A549 (cell line): ENCODE measurements at regions not wholly inside any gene's neighbourhood (a gene's known extent, or its start where the extent isn't known, plus 50 kb on each side); places are given as distances from the start of the nearest gene placed in this dataset.

Experiments
- ATAC-seq, 2 experiments: fragments of 200-7000 bp in 1 of 2; fragments of >200 bp in 1 of 2; cut with Nextera tagmentation in 1 of 2; cut with Tn5 transposase in 1 of 2; 3 replicates each; pipeline versions ENCODE4 v1.8.0 to v1.9.1; 2018 to 2020; ENCODE audit warnings: mild to moderate bottlenecking in 1 of 2, moderate library complexity in 1 of 2
- CTCF ChIA-PET: fragments of 300-600 bp; sonication (Branson Sonifier 250); formaldehyde crosslinking; extraction: SDS; loops from one replicate; lab custom pipeline; 2021; ENCODE audit warnings: antibody characterized with exemption, inconsistent platforms; lab: Yijun Ruan, JAX
- POLR2A ChIA-PET: fragments of 350-600 bp; formaldehyde crosslinking; extraction: SDS; loops from one replicate; lab custom pipeline; 2021; ENCODE audit warnings: antibody characterized with exemption, inconsistent platforms; lab: Yijun Ruan, JAX
- DNase-seq, 2 experiments: peaks; one replicate each; pipeline versions ENCODE4 v3.0.0 to v3.0.0-alpha.2; 2011 to 2016; ENCODE audit warnings: low read depth in 1 of 2, low spot score in 1 of 2
- FAIRE-seq: peaks from 2 replicates; lab custom pipeline; 2011; peaks lifted over from hg19 to GRCh38; lab: Jason Lieb, UNC
- H3K27ac ChIP-seq, 2 experiments: fragments of >200 bp; sonication (Bioruptor Twin); formaldehyde crosslinking; 3 replicates each; pipeline ENCODE4 v1.5.1; 2016 to 2017
- H3K4me1 ChIP-seq: fragments of >200 bp; sonication (Bioruptor Twin); formaldehyde crosslinking; 3 replicates; pipeline ENCODE4 v1.6.1; 2016
- H3K4me2 ChIP-seq: fragments of >200 bp; sonication (Bioruptor Twin); formaldehyde crosslinking; 3 replicates; pipeline ENCODE4 v1.6.1; 2016
- H3K4me3 ChIP-seq: fragments of >200 bp; sonication (Bioruptor Twin); formaldehyde crosslinking; 3 replicates; pipeline ENCODE4 v1.5.1; 2016
- H3K9me3 ChIP-seq: fragments of >200 bp; sonication (Bioruptor Twin); formaldehyde crosslinking; 3 replicates; pipeline ENCODE4 v1.6.1; 2016
- CEBPB ChIP-seq, 2 experiments: fragments of >200 bp in 1 of 2; sonication (Bioruptor Twin) in 1 of 2; formaldehyde crosslinking in 1 of 2; IDR thresholded peaks; 2 replicates each; pipeline ENCODE4 v1.6.1; 2012 to 2016
- CHD2 ChIP-seq: fragments of 150-350 bp; IDR thresholded peaks from 2 replicates; pipeline ENCODE4 v1.6.1; 2014; ENCODE audit warnings: low read length; ENCODE audit not compliant: partially characterized antibody
- CHD4 ChIP-seq: fragments of 200-600 bp; sonication (generic); IDR thresholded peaks from 2 replicates; pipeline ENCODE4 v1.6.1; 2016; ENCODE audit warnings: antibody characterized with exemption, mild to moderate bottlenecking, borderline replicate concordance
- EHMT2 ChIP-seq: fragments of 200-600 bp; sonication (generic); IDR thresholded peaks from 2 replicates; pipeline ENCODE4 v1.6.1; 2016; ENCODE audit warnings: antibody characterized with exemption, low read depth, mild to moderate bottlenecking, moderate library complexity
- FOSL2 ChIP-seq, 2 experiments: fragments of 450-650 bp in 1 of 2; fragments of >200 bp in 1 of 2; sonication (Bioruptor Twin) in 1 of 2; formaldehyde crosslinking; IDR thresholded peaks; 2 replicates each; pipeline versions ENCODE4 v1.5.0 to v1.6.1; 2016 to 2020; ENCODE audit warnings: mild to moderate bottlenecking in 1 of 2, moderate library complexity in 1 of 2
- GATA3 ChIP-seq: IDR thresholded peaks from 2 replicates; pipeline ENCODE4 v1.6.1; 2012; ENCODE audit warnings: borderline replicate concordance
- KDM1A ChIP-seq: fragments of 200-600 bp; sonication (generic); IDR thresholded peaks from 2 replicates; pipeline ENCODE4 v1.6.1; 2016; ENCODE audit warnings: low read depth, mild to moderate bottlenecking
- MAZ ChIP-seq: fragments of 150-350 bp; IDR thresholded peaks from 2 replicates; pipeline ENCODE4 v1.6.1; 2014; ENCODE audit warnings: antibody characterized with exemption, low read depth, low read length, borderline replicate concordance
- PHF8 ChIP-seq: fragments of 200-600 bp; sonication (generic); IDR thresholded peaks from 2 replicates; pipeline ENCODE4 v1.6.1; 2016; ENCODE audit warnings: low read depth, mild to moderate bottlenecking, antibody characterized with exemption, moderate library complexity, borderline replicate concordance
- POLR2A ChIP-seq: IDR thresholded peaks from 2 replicates; pipeline ENCODE4 v1.6.1; 2012; ENCODE audit warnings: mild to moderate bottlenecking, low read length
- RARB ChIP-seq: fragments of 250-450 bp; sonication (Bioruptor Pico); IDR thresholded peaks from 2 replicates; pipeline ENCODE4 v1.8.0; 2021; ENCODE audit warnings: mild to moderate bottlenecking, moderate library complexity
- RCOR1 ChIP-seq: fragments of 150-350 bp; IDR thresholded peaks from 2 replicates; pipeline ENCODE4 v1.6.1; 2014; ENCODE audit warnings: antibody characterized with exemption, low read length, low read depth
- RNF2 ChIP-seq: fragments of 200-600 bp; sonication (generic); IDR thresholded peaks from 2 replicates; pipeline ENCODE4 v1.6.1; 2016; ENCODE audit warnings: low read depth, mild to moderate bottlenecking, antibody characterized with exemption, moderate library complexity, borderline replicate concordance
- WGBS: methylation state at CpG from one replicate; pipeline ENCODE4 v1.1.6; 2017; ENCODE audit errors: missing lambda C conversion rate; 5-methylcytosine and 5-hydroxymethylcytosine counted together
- TF ChIP-seq, protein P1 (sequence below): fragments of >200 bp; sonication (Bioruptor Twin); formaldehyde crosslinking; IDR thresholded peaks from 3 replicates; pipeline ENCODE4 v1.6.1; 2016
- TF ChIP-seq, protein P2 (sequence below): IDR thresholded peaks from 2 replicates; pipeline ENCODE4 v1.6.1; 2012; ENCODE audit warnings: low read depth, borderline replicate concordance
- TF ChIP-seq, protein P3 (sequence below): fragments of 250-450 bp; sonication (Bioruptor Pico); IDR thresholded peaks from 2 replicates; pipeline ENCODE4 v1.5.0; 2020; ENCODE audit warnings: low read depth, mild to moderate bottlenecking, moderate library complexity
- TF ChIP-seq, protein P4 (sequence below): fragments of 200-600 bp; sonication (generic); IDR thresholded peaks from 2 replicates; pipeline ENCODE4 v1.6.1; 2016; ENCODE audit warnings: antibody characterized with exemption, mild to moderate bottlenecking, moderate library complexity
- TF ChIP-seq, protein P5 (sequence below): IDR thresholded peaks from 2 replicates; pipeline ENCODE4 v1.6.1; 2012

DNA sequence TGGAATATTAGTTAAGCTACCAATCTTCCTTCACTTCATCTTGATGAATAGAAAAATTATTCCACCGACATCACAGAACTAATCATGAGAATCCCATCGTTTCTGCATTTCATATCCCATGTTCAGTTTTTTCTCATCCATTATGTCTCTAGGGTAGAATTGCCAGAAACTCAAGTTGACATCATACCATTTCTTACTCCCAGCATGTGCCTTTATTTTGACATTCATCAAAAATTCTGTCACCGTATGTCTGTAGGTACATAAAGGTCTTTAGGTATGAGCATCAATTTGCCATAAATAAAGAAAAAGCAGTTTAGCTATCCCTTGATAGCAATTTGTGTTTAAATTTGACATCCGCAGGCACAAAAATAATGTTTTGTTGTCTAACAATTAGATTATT is 175.5 kb upstream of the ROBO2 start:
- H3K27ac ChIP-seq = no peak overlapping the region
- POLR2A ChIA-PET = no interaction called here
- H3K4me1 ChIP-seq = no peaks in the 10 kb centered on the region
- no peak overlapping the region for H3K4me3 ChIP-seq
- no peak for DNase-seq
- 11% methylated on average over 4 of the region's 4 CpGs for WGBS
- no peak for FAIRE-seq
- H3K4me2 ChIP-seq = no peak overlapping the region
- ATAC-seq = no peak
- TF ChIP-seq RNF2 = no peak
- TF ChIP-seq, protein P1, sequence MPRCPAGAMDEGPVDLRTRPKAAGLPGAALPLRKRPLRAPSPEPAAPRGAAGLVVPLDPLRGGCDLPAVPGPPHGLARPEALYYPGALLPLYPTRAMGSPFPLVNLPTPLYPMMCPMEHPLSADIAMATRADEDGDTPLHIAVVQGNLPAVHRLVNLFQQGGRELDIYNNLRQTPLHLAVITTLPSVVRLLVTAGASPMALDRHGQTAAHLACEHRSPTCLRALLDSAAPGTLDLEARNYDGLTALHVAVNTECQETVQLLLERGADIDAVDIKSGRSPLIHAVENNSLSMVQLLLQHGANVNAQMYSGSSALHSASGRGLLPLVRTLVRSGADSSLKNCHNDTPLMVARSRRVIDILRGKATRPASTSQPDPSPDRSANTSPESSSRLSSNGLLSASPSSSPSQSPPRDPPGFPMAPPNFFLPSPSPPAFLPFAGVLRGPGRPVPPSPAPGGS = no peak
- TF ChIP-seq CEBPB (IDR thresholded peaks at IDR 0.05) = no peak
- no peak for TF ChIP-seq RCOR1
- no peak for TF ChIP-seq CHD2
- TF ChIP-seq, protein P2, sequence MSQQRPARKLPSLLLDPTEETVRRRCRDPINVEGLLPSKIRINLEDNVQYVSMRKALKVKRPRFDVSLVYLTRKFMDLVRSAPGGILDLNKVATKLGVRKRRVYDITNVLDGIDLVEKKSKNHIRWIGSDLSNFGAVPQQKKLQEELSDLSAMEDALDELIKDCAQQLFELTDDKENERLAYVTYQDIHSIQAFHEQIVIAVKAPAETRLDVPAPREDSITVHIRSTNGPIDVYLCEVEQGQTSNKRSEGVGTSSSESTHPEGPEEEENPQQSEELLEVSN = no peak
- TF ChIP-seq, protein P3, sequence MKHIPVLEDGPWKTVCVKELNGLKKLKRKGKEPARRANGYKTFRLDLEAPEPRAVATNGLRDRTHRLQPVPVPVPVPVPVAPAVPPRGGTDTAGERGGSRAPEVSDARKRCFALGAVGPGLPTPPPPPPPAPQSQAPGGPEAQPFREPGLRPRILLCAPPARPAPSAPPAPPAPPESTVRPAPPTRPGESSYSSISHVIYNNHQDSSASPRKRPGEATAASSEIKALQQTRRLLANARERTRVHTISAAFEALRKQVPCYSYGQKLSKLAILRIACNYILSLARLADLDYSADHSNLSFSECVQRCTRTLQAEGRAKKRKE (CRISPR knock-in tag) = no peak
- TF ChIP-seq KDM1A = no peak
- TF ChIP-seq PHF8 = no peak
- no peak for TF ChIP-seq RARB (CRISPR knock-in tag)
- TF ChIP-seq CHD4 = no peak
- TF ChIP-seq POLR2A = no peak
- TF ChIP-seq MAZ = no peak
- H3K9me3 ChIP-seq = no peaks in the 10 kb centered on the region; the same call in 2 of the 3 replicates
- CTCF ChIA-PET = no interaction called here

DNA sequence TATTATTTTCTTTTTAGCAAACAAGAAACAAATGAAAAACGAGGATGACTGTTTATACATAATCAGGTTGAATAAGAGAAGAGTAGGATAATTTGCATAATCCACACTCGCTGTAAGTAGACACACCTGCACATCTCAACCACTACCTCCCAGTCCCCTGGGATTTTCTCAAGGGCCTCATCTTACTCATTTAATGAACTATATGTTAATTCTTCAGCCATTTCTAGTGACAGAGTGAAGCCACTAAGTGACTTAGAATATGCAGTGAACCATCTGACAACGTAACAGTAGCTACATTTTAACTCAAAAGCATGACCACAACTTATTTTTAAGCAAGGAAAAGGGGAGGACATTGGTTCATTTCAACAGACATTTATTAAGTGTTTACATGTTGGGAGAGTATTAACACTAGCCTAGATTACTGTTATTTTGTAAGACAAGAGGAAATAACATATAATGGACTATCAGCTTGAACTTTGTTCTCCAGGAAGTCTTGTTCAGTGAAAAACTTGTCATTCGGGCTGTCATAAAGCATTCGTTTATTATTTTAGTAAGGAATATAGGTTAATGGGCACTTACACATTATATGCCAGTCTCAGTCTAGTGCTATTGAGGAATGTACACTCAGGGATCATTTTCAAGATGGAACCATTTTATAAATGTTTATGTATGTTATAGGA is 173.0 kb upstream of the ROBO2 start:
- no peak for TF ChIP-seq EHMT2
- TF ChIP-seq FOSL2 (IDR thresholded peaks at IDR 0.05) = no peak
- TF ChIP-seq FOSL2 (CRISPR knock-in tag; IDR thresholded peaks at IDR 0.05) = no peak
- TF ChIP-seq, protein P4, sequence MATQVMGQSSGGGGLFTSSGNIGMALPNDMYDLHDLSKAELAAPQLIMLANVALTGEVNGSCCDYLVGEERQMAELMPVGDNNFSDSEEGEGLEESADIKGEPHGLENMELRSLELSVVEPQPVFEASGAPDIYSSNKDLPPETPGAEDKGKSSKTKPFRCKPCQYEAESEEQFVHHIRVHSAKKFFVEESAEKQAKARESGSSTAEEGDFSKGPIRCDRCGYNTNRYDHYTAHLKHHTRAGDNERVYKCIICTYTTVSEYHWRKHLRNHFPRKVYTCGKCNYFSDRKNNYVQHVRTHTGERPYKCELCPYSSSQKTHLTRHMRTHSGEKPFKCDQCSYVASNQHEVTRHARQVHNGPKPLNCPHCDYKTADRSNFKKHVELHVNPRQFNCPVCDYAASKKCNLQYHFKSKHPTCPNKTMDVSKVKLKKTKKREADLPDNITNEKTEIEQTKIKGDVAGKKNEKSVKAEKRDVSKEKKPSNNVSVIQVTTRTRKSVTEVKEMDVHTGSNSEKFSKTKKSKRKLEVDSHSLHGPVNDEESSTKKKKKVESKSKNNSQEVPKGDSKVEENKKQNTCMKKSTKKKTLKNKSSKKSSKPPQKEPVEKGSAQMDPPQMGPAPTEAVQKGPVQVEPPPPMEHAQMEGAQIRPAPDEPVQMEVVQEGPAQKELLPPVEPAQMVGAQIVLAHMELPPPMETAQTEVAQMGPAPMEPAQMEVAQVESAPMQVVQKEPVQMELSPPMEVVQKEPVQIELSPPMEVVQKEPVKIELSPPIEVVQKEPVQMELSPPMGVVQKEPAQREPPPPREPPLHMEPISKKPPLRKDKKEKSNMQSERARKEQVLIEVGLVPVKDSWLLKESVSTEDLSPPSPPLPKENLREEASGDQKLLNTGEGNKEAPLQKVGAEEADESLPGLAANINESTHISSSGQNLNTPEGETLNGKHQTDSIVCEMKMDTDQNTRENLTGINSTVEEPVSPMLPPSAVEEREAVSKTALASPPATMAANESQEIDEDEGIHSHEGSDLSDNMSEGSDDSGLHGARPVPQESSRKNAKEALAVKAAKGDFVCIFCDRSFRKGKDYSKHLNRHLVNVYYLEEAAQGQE = no peak
- no peak for TF ChIP-seq GATA3
- TF ChIP-seq, protein P5, sequence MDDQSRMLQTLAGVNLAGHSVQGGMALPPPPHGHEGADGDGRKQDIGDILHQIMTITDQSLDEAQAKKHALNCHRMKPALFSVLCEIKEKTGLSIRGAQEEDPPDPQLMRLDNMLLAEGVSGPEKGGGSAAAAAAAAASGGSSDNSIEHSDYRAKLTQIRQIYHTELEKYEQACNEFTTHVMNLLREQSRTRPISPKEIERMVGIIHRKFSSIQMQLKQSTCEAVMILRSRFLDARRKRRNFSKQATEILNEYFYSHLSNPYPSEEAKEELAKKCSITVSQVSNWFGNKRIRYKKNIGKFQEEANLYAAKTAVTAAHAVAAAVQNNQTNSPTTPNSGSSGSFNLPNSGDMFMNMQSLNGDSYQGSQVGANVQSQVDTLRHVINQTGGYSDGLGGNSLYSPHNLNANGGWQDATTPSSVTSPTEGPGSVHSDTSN = no peak
- Histone ChIP-seq H3K4me1 (no peaks in the 10 kb centered on the region), H3K4me3 (no peak overlapping the region), H3K27ac (no peak overlapping the region), H3K9me3 (no peaks in the 10 kb centered on the region; the same call in 2 of the 3 replicates), H3K4me2 (no peak overlapping the region)
- FAIRE-seq = no peak
- WGBS = 1% methylated on average over 5 of the region's 5 CpGs
- DNase-seq = no peak
- ChIA-PET CTCF (no interaction called here), POLR2A (no interaction called here)
- ATAC-seq = no peak
